Right ventricle myocardium inferior (tissue), 1 donor: ENCODE measurements at regions not wholly inside any gene's neighbourhood (a gene's known extent, or its start where the extent isn't known, plus 50 kb on each side); places are given as distances from the start of the nearest gene placed in this dataset.

Experiments used
- ATAC-seq: fragments of 200-7000 bp; cut with Tn5 transposase; one replicate; pipeline ENCODE4 v1.9.1; 2020; ENCODE audit warnings: mild to moderate bottlenecking, moderate library complexity
- DNase-seq: peaks from one replicate; pipeline ENCODE4 v3.0.0; 2021; ENCODE audit errors: missing footprints
- intact Hi-C: fragments of 100-400 bp; cut with DNase I; formaldehyde crosslinking; loops from one replicate; pipeline ENCODE4 v1.11.0; 2022
- donor health status: DM: no; HTN: yes; CAD: no; lungs with severe emphysema.

- DNase-seq (no peak), ATAC-seq (no peak)
- intact Hi-C loops: loop anchor here (5.0 kb wide), 1 partner anchor 408 kb away; no protein-coding TSS in a partner anchor
These were observed 135.6 kb upstream of the SUCLG2 start for GRCh38 chr3:67790043-67790442.

GRCh38 chr3:67788396-67788795 is 134.0 kb upstream of the SUCLG2 start:
- DNase-seq (no peak), ATAC-seq (no peak)
- intact Hi-C loops: no loop called here

DNA sequence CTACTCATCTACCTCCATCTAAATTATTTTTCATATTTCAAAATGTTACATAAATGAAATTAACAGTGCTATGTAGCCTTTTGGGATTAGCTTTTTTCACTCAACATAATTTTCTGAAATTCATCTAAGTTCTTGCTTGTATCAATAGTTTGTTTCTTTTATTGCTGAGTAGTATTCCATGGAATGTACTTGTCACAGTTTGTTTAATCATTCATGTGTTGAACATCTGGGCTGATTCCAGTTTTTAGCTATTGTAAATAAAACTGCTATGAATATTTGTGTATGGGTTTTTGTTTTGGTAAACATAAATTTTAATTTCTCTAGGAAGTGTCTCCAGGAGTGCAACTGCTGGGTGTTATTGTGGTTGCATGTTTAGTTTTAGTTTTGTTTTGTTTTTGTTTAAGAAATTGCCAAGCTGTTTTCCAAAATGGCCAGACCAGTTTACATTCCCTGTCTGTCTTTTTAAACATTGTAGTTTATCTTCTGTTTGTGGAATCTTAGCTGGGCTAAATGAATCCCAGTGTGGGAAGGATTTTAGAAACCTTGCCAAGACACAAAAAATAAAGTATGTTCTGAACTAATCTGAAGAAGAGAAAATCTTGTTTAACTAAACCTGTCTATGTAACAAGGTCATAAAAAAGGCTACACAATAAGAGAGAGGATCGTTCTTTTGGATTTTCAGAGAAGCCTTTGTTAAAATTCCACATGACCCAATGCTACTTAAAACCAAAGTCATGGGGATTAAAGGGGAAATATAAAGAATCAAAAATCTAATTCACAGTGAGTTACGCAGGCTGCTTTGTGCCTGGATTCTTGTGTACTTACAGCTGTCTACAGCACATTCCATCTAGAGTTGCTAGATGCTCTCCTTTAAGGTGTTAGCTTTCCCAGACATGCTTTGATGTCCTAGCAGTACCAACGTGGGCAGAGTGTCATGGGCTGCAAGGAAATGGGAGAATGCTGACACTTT is 129.2 kb upstream of the SUCLG2 start:
- no peak for DNase-seq
- no peak for ATAC-seq
- intact Hi-C loops: no loop called here

DNA sequence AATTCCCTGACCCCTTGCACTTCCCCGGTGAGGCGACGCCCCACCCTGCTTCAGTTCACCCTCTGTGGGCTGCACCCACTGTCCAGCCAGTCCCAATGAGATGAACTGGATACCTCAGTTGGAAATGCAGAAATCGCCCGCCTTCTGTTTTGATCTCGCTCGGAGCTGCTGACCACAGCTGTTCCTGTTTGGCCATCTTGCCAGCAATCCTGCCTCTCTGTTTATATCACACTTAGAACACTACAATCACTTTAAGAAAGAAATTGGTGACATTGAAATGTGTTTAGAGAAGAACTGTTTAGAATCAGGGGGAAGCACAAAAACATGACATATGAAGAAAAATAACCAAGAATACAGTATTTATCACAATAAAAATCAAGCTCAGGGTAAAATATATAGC is 127.5 kb upstream of the SUCLG2 start:
- no peak for ATAC-seq
- intact Hi-C loops: no loop called here
- DNase-seq: no peak

- DNase-seq (no peak), ATAC-seq (no peak)
- intact Hi-C loops: no loop called here
These were observed 126.8 kb upstream of the SUCLG2 start for GRCh38 chr3:67781218-67781617.

DNA sequence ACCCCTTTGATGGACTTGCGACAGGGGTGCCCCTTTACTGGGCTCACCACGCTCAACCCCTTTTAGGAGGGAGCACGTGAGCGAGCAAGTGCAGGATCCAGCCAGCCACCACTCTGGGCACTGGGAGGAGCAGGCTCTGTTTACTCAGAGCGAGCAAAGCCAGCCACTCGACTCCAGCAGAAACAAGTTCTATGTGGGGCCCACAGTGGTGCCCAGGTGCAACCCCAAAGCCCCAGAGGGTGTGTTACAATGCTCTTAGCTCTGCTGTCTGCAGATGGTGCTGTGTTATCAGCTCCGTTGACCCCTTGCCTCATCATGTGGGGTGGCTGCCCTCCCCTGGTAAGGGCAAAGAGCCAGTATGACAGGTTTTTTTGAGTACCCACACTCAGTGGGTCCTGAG is 120.3 kb upstream of the SUCLG2 start:
- ATAC-seq (no peak), DNase-seq (no peak)
- intact Hi-C loops: no loop called here

DNA sequence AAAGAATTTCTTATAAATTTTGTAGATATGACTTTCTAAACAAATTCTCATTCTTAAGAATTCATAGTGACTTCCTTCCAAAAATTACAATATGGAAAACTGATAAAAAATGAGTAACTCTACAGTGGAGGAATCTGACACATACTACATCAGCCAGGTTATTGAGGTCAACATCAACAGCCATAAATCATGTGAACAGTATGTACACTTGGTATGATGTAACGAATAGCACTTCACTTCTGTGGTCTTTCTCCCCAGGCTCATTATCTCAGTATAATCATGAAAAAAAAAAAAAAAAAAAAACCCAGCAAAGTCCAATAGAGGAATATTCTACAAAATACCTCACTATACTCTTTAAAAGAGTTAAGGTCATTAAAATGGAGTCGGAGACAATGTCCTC is 111.2 kb upstream of the SUCLG2 start:
- DNase-seq (no peak), ATAC-seq (no peak)
- intact Hi-C loops: no loop called here

DNA sequence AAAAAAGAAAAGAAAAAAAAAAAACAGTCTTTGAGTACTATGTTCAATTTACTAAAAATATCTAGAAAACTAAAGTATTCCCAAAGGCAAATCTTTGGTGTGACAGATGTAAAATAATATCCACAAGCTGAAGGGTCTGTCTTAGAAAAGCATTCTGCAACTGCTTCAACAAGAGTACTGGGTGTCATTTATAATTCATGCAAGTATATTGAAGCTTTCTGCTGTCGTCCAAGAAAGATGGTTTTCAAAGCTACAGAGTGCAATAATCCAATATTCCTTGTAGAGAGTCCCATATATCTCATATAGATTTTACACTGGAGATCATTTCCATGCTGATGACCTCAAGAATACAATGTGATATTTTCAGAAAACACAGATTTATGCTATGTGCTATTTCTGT is 90.9 kb upstream of the SUCLG2 start:
- intact Hi-C loops: no loop called here
- ATAC-seq (no peak), DNase-seq (no peak)

GRCh38 chr3:67744699-67745098 is 90.3 kb upstream of the SUCLG2 start:
- intact Hi-C loops: no loop called here
- no peak for DNase-seq
- no peak for ATAC-seq

- no peak for DNase-seq
- intact Hi-C loops: no loop called here
- no peak for ATAC-seq
These were observed 85.4 kb upstream of the SUCLG2 start for GRCh38 chr3:67739851-67740250.

- ATAC-seq (no peak), DNase-seq (no peak)
- intact Hi-C loops: no loop called here
These were observed 83.8 kb upstream of the SUCLG2 start for GRCh38 chr3:67737906-67738865.

DNA sequence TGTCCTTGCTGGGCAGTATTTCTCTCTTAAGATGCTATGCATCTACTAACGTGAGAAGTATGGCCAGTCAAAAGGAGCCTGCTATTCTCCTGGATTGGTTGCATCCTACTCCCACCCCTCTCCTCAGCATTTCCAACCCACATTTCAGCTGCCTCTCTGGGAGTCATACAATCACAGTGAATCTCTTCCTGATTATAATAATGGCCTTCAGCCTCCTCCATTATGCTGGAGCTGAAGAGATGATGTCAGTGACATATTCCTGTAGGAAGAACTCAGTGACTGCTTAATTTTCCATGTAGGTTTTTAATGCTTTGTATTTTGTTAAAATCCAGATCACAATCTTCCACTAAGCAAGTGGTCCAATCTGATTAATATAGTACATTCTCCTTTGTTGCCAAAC is 82.7 kb upstream of the SUCLG2 start:
- intact Hi-C loops: no loop called here
- ATAC-seq: no peak
- DNase-seq: no peak

DNA sequence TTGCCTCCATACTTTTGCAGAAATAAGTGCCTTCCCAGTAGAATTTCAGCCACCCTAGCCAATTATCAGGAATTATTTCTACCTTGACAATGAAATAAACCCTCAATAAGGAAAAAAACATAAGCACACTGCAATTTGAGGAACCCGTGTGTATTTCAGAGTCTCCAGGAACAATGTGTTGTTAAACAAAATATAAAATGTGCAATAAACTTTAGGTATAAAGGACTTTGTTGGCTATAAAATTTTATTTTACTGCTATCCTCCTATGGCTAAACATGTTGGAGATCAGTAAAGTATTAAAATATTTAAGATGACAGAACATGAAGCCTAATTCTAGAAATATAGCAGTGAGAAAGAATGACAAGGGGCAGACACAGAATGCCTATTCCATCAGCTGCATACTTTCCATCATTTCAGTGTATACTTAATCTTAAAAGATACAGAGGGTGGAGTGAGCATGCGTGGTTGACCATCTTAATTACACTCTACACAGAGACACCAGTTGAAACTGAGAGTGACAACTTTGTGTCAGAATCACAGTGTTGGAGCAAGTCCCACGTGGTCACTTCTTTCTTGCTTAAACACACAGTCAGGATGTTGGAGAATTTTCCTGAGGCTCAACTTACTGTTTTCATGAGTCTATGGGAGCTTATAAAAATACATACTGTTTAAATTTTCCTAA is 79.0 kb upstream of the SUCLG2 start:
- ATAC-seq: no peak
- intact Hi-C loops: no loop called here

GRCh38 chr3:67724434-67724833 is 70.0 kb upstream of the SUCLG2 start:
- DNase-seq (no peak), ATAC-seq (no peak)
- intact Hi-C loops: no loop called here

More for the DNA sequence above, 79.0 kb upstream of the SUCLG2 start:
- no peak for DNase-seq

DNA sequence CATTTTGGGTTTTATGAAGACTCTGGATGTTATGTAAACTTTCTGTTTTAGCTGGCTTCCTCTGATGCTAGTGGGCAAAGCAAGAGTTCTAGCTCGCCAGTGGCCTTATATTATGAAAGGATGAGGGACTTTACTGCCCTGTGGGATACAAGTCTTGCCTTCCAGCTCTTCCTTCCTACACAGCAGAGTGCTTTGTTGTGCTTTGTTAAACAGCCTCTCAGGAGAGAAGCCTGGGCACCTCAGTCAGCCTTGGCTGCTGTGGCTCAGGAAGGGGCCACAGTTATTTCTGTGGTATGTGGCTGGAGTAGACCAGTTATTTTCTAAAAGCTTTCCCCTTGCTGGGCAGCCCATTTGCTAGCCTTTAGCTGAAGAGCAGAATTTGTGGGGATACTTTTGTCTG is 69.5 kb upstream of the SUCLG2 start:
- DNase-seq (no peak), ATAC-seq (no peak)
- intact Hi-C loops: no loop called here

DNA sequence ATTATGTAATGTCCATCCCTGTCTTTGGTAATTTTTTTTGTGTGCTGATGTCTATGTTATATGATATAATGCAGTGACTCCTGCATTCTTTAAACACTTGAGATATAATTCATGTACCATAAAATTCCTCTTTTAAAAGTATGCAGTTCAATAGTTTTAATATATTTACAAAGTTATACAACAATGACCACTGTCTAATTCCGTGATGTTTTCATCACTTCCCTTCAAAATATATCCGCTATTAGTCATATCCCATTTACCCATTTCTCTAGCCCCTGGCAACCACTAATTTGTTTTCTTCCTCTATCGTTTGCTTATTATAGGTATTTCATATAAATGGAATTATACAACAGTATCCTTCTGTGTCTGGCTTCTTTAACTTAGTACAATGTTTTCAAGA is 64.9 kb upstream of the SUCLG2 start:
- DNase-seq (no peak), ATAC-seq (no peak)
- intact Hi-C loops: no loop called here

DNA sequence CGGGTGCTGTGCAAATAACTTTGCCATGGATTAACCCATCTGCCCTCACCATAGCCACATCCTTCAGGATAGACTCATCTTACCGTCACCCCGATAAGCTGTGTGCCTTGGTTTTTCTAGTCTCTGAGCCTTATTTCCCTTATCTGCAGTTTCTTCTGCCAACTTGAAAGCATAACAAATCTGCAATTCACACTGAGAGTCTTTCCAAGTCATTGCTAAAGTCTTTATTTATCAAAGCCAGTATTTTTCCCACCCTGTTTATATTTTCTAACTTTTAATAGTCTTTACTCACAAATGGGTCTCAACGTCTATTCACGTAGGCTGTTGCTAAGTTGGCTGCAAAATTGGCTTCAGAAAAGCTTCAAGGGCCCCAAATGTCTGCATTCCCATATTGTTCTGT is 61.6 kb upstream of the SUCLG2 start:
- intact Hi-C loops: no loop called here
- ATAC-seq (no peak), DNase-seq (no peak)

DNA sequence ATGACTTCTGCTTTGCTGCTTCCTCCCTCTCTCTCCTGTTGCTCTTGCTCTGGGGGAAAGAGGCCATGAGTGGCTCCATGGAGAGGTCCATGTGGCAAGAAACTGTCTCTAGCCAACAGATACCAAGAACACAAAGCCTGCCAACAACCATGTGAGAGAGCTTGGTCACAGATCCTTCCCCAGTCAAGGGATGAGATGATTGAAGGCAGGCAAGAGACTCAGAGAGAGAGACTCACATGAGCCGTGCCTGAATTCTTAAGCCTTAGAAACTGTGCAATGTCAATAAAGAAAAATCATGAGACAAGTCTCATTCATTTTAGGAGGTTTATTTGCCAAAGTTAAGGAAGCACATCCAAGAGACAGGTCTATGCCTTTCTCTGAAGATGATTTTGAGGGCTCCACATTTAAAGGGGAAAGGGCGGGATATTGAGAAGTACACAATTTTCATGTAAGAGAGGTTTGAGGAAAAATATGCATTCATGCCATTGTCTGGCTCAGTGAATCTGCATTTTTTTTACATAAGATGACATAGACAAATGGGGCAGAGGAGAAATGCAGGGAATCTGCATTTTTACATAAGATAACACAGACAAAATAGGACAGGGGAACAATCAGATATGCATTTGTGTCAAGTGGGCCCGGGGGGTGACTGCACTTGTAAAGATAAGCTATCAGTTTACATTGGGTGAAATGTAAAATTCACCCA is 59.5 kb upstream of the SUCLG2 start:
- DNase-seq: no peak
- ATAC-seq: no peak
- intact Hi-C loops: no loop called here

GRCh38 chr3:67712259-67712658 is 57.8 kb upstream of the SUCLG2 start:
- ATAC-seq (no peak), DNase-seq (no peak)
- intact Hi-C loops: no loop called here
